OCI-LY7 (cell line): ENCODE measurements at regions not wholly inside any gene's neighbourhood (a gene's known extent, or its start where the extent isn't known, plus 50 kb on each side); places are given as distances from the start of the nearest gene placed in this dataset.

Experiments
- BruUV-seq: library from RNA; stranded (reverse); fragments of 400-500 nt; replicated peaks from 2 replicates; lab custom pipeline; 2021; lab: Mats Ljungman, UMichigan
- CTCF ChIA-PET: fragments of 300-600 bp; sonication (Branson Sonifier 250); formaldehyde crosslinking; loops from one replicate; lab custom pipeline; 2022; ENCODE audit warnings: antibody characterized with exemption; ENCODE audit not compliant: unreplicated experiment; lab: Charles Lee
- POLR2A ChIA-PET: fragments of 300-600 bp; sonication (Branson Sonifier 250); formaldehyde crosslinking; loops from one replicate; lab custom pipeline; 2022; ENCODE audit warnings: antibody characterized with exemption; lab: Charles Lee
- DNase-seq: peaks from one replicate; pipeline ENCODE4 v3.0.0-alpha.2; 2015; ENCODE audit warnings: low spot score
- H2AFZ ChIP-seq: fragments of 200-600 bp; sonication (generic), shearing (Covaris generic); 2 replicates; pipeline ENCODE4 v1.6.1; 2014; ENCODE audit warnings: mild to moderate bottlenecking, antibody characterized with exemption, low read length, moderate library complexity
- H3K27ac ChIP-seq: fragments of 200-600 bp; sonication (generic); 2 replicates; pipeline ENCODE4 v1.5.1; 2014; ENCODE audit warnings: mixed run types, low read depth, mild to moderate bottlenecking, moderate library complexity, low read length, inconsistent platforms; ENCODE audit not compliant: poor library complexity, severe bottlenecking
- H3K36me3 ChIP-seq: fragments of 200-600 bp; sonication (generic); 2 replicates; pipeline ENCODE4 v1.6.1; 2014; ENCODE audit warnings: mild to moderate bottlenecking, antibody characterized with exemption, low read length, moderate library complexity, mixed read lengths; ENCODE audit not compliant: insufficient read depth
- H3K4me1 ChIP-seq: fragments of 200-600 bp; sonication (generic); 2 replicates; pipeline ENCODE4 v1.5.1; 2014; ENCODE audit warnings: mild to moderate bottlenecking, low read length; ENCODE audit not compliant: insufficient read depth, poor library complexity, severe bottlenecking
- H3K4me2 ChIP-seq: fragments of 200-600 bp; sonication (generic); 2 replicates; pipeline ENCODE4 v1.6.1; 2014; ENCODE audit warnings: mild to moderate bottlenecking, low read length
- H3K4me3 ChIP-seq: fragments of 200-600 bp; sonication (generic); 2 replicates; pipeline ENCODE4 v1.5.1; 2014; ENCODE audit warnings: mild to moderate bottlenecking, low read depth, low read length; ENCODE audit not compliant: poor library complexity, severe bottlenecking
- H3K79me2 ChIP-seq: fragments of 200-600 bp; sonication (generic); 2 replicates; pipeline ENCODE4 v1.6.1; 2016; ENCODE audit warnings: low read depth, mild to moderate bottlenecking, low read length, moderate library complexity, mixed read lengths; ENCODE audit not compliant: insufficient read depth
- H3K9me2 ChIP-seq: fragments of 200-600 bp; sonication (generic); 2 replicates; pipeline ENCODE4 v1.6.1; 2016; ENCODE audit warnings: mild to moderate bottlenecking, low read length, mixed read lengths; ENCODE audit not compliant: insufficient read depth
- H3K9me3 ChIP-seq: fragments of 200-600 bp; sonication (generic); 2 replicates; pipeline ENCODE4 v1.6.1; 2014; ENCODE audit warnings: mild to moderate bottlenecking, mixed run types, low read length, mixed read lengths
- H4K20me1 ChIP-seq: fragments of 200-600 bp; sonication (generic); 2 replicates; pipeline ENCODE4 v1.6.1; 2014; ENCODE audit warnings: mild to moderate bottlenecking, antibody characterized with exemption, low read length, moderate library complexity, mixed read lengths; ENCODE audit not compliant: insufficient read depth
- EZH2phosphoT487 ChIP-seq: fragments of 200-600 bp; sonication (generic); IDR thresholded peaks from 2 replicates; pipeline ENCODE4 v1.6.1; 2018; ENCODE audit warnings: low read depth, borderline replicate concordance, mild to moderate bottlenecking, mixed run types, antibody characterized with exemption, low read length, moderate library complexity, mixed read lengths
- intact Hi-C: fragments of 100-400 bp; cut with micrococcal nuclease; formaldehyde crosslinking; loops from one replicate; pipeline ENCODE4 v1.10.0; 2022; ENCODE audit not compliant: unreplicated experiment
- TF ChIP-seq, protein P1 (sequence below): fragments of 200-600 bp; sonication (generic); conservative IDR thresholded peaks from 2 replicates; pipeline ENCODE4 v1.5.1; 2014; ENCODE audit warnings: mild to moderate bottlenecking, antibody characterized with exemption, low read length, moderate library complexity, mixed read lengths

DNA sequence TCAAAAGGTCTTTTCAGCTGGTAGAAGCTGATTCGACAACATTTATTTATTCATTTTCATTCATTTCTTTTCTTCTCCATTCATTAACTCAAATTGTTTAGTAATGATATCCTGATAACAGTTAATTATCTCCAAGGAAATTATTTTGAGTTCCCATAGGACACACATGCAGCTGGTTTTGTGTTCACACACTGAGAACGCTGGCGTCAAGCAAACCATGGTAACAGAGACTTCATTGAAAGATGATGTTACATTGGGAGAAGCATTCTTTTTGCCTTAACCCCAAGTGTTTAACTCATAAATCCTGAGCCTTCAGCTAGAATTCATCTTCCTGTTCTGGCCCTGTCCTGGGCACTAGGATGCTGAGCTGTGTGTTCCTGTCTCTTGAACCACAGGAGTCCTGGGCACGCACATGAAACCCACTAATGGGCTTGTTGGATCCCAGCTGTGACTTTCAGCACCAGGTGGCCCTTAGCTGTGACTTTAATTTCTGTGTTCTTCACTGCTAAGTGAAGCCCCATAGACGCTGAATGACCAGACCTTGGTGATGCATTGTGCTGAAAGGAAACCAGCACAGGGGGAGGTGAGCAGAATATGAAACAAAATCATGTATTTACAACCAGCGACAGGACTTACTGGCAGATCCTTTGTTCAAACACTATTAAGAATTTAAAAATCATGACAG lies 121.5 kb upstream of the PRSS58 start:
- Histone ChIP-seq H3K9me3 (no peaks in the 10 kb centered on the region), H3K4me3 (no peak overlapping the region), H3K4me2 (no peak overlapping the region), H3K79me2 (no peaks in the 10 kb centered on the region), H4K20me1 (no peaks in the 10 kb centered on the region), H3K9me2 (no peaks in the 10 kb centered on the region), H2AFZ (no peak overlapping the region), H3K4me1 (no peaks in the 10 kb centered on the region), H3K36me3 (no peaks in the 10 kb centered on the region), H3K27ac (no peak overlapping the region)
- POLR2A ChIA-PET = interaction anchor here (0.7 kb wide), 1 partner anchor 157 kb away, joined by 3 read pairs; no protein-coding TSS in a partner anchor
- CTCF ChIA-PET = no interaction called here
- TF ChIP-seq, protein P1, sequence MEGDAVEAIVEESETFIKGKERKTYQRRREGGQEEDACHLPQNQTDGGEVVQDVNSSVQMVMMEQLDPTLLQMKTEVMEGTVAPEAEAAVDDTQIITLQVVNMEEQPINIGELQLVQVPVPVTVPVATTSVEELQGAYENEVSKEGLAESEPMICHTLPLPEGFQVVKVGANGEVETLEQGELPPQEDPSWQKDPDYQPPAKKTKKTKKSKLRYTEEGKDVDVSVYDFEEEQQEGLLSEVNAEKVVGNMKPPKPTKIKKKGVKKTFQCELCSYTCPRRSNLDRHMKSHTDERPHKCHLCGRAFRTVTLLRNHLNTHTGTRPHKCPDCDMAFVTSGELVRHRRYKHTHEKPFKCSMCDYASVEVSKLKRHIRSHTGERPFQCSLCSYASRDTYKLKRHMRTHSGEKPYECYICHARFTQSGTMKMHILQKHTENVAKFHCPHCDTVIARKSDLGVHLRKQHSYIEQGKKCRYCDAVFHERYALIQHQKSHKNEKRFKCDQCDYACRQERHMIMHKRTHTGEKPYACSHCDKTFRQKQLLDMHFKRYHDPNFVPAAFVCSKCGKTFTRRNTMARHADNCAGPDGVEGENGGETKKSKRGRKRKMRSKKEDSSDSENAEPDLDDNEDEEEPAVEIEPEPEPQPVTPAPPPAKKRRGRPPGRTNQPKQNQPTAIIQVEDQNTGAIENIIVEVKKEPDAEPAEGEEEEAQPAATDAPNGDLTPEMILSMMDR = no peak
- TF ChIP-seq EZH2phosphoT487 = no peak
- no TSS peak for BruUV-seq
- intact Hi-C loops = no loop called here
- no peak for DNase-seq

- Histone ChIP-seq H4K20me1 (no peaks in the 10 kb centered on the region), H3K4me2 (no peak overlapping the region), H3K4me3 (no peak overlapping the region), H3K79me2 (no peaks in the 10 kb centered on the region), H3K27ac (no peak overlapping the region), H3K4me1 (no peaks in the 10 kb centered on the region), H3K36me3 (no peaks in the 10 kb centered on the region), H3K9me3 (no peaks in the 10 kb centered on the region), H2AFZ (no peak overlapping the region), H3K9me2 (no peaks in the 10 kb centered on the region)
- BruUV-seq = no TSS peak
- ChIA-PET CTCF (no interaction called here), POLR2A (interaction anchor here (0.6 kb wide), 1 partner anchor 72 kb away, joined by 4 read pairs; no protein-coding TSS in a partner anchor)
- intact Hi-C loops = no loop called here
- TF ChIP-seq, protein P1 = no peak
- DNase-seq = no peak
Measured at GRCh38 chr7:142377567-142377966, 119.7 kb upstream of the PRSS58 start.

DNA sequence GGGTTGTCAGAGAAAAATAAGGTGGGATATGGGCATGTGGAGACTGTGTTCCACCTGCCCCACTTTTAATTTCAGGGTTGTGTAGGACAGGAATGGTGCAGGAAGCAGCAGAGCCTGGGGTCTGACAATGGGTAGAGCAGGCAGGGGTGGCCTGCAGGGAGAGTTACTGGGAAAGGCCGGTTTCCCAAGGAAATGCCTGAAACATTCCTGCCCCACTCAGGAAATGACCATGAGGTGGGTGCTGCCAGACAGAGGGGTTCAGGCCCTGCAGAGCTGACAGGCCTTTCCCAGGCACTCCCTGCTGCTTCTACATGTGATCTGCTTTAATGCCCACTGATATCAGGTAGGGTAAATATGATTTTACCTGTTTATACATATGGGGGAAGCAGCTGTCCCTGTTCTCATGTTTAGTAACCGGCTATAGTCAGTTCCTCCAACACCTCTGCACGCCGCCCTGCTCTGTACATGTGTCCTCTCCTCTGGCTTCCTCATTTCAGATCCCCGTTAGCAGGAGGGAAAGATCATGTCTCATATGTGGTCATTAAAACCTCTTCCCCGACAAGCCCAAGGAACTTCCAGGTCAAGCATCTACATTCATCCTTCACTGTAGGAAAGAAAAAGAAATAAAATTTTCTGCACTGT lies 118.6 kb upstream of the PRSS58 start:
- Histone ChIP-seq H3K27ac (no peak overlapping the region), H4K20me1 (no peaks in the 10 kb centered on the region), H3K9me3 (no peaks in the 10 kb centered on the region), H3K79me2 (no peaks in the 10 kb centered on the region), H3K4me3 (no peak overlapping the region), H3K9me2 (no peaks in the 10 kb centered on the region), H2AFZ (no peak overlapping the region), H3K36me3 (no peaks in the 10 kb centered on the region), H3K4me1 (no peaks in the 10 kb centered on the region), H3K4me2 (no peak overlapping the region)
- intact Hi-C loops = no loop called here
- ChIA-PET POLR2A (no interaction called here), CTCF (interaction anchor here (0.6 to 1.0 kb wide), 2 partner anchors 102 to 182 kb away, joined by 3 read pairs; no protein-coding TSS in a partner anchor)
- TF ChIP-seq, protein P1 = no peak
- BruUV-seq = no TSS peak
- no peak for DNase-seq
